ENCODE measurements at regions not wholly inside any gene's neighbourhood (a gene's known extent, or its start where the extent isn't known, plus 50 kb on each side); places are given as distances from the start of the nearest gene placed in this dataset.

DNA sequence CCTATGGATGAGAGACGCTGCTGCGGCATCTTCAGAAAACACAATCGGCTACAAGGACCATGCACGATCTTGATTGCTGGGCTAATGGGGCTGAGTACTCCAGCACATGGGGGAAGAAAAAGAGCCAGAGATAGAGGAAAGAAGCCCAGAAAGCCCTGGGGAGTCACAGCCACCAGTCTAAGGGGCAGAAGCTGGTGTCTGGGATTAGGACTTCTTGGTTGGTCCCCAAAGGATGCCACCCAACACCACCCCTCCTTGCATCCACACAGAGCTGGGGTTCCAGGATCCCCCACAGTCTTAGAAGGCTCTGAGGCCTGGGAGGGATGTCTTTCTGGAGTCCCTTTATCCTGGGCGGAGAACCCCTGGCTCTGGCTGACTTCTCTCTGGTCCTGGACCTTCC lies 98.4 kb upstream of the TARDBP start:
- DNase-seq = no peak

DNA sequence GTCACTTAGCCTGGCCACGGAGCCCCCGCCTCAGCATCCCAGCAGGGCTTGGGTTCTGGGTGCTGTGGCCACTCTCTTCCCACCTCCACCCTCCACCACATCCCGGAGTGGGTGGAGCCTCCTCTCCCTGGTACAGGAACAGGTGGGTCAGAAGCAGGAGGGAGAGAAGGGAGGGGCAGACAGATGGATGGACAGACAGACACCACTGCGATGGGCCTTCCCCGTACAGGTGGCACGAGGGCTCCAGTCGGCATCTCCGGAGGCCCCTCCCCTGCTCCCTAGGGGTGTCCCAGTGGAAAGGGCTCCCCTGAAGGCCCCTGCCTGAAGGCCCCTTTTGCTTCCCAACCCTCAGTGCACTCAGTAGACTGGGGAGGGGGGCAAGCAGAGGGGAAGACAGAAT lies 96.9 kb upstream of the TARDBP start:
- no peak for DNase-seq

DNA sequence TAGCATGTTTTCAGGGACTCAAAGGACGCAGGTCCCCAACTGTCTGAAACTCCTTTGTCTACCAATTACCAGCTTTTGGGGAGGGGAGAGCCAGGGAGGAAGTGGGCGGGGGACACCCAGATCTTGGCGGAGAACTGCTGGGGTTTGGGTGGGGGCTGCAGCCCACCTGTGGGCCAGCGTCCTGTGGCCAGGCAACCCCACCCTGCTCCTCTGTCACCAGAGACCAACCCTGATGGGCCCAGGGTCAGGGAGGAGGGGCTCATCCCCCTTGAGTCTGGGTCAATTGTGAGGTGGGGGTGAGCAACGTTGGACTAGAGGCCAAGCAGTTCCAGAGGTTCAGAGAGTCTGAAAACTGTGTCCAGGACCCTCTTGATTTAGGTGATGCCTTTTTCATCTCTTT lies 96.1 kb upstream of the TARDBP start:
- no peak for DNase-seq

GRCh38 chr1:10916991-10917390 lies 95.5 kb upstream of the TARDBP start:
- no peak for DNase-seq

GRCh38 chr1:10917513-10918454 lies 94.7 kb upstream of the TARDBP start:
- DNase-seq = no peak

DNA sequence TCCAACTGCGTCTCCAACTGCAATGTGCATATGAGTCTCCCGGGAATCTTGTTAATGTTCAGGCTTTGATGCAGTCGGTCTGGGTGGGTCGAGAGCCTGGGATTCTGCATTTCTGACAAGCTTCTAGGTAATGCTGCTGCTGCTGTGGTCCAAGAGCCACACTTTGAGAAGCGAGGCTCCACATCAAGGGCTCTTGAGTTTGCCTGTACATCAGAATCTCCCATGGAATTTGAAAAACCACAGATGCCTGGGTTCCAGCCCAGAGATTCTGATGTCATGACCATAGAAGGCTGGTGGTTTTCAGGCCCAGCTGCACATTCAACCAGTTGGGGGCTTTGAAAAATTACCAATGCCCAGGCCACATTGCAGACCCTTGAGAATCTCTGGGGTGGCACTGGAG lies 93.9 kb upstream of the TARDBP start:
- DNase-seq = no peak

- no peak for DNase-seq
Observed at GRCh38 chr1:10920063-10920626, 92.3 kb upstream of the TARDBP start.

GRCh38 chr1:10922315-10923060 lies 90.0 kb upstream of the TARDBP start:
- DNase-seq = peak; percentile 42

DNA sequence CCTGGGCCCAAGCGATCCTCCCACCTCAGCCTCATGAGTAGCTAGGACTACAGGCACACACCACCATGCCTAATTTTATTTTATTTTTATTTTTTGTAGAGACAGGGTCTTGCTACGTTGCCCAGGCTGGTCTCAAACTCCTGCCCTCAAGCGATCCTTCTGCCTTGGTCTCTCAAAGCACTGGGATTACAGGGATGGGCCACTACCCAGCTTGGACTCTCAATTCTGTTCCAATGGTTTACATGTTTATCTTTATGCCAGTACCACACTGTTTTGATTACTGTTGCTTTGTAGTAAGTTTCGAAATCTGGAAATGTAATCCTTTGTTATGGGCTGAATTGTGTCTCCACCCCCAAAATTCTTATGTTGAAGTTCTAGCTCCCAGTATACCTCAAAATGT lies 88.4 kb upstream of the TARDBP start:
- no peak for DNase-seq

DNA sequence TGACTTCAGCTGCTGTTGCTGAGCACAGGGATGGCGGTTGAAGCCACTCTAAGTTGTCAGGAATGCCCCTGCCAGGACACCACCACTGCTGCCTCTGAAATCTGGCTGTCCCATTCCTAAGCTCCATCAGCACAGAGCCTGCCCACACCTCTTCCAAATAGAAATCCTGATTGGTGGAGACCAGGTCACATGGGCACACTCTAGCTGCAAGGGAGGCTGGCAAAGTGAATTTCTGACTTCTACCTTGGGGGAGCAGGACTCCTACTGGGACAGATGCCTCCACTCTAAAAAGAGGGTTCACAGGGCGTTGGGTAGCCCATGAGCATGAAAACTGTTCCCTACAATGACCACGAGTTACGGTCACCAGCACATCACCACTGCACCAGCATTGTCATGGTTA lies 83.8 kb upstream of the TARDBP start:
- DNase-seq = no peak

DNA sequence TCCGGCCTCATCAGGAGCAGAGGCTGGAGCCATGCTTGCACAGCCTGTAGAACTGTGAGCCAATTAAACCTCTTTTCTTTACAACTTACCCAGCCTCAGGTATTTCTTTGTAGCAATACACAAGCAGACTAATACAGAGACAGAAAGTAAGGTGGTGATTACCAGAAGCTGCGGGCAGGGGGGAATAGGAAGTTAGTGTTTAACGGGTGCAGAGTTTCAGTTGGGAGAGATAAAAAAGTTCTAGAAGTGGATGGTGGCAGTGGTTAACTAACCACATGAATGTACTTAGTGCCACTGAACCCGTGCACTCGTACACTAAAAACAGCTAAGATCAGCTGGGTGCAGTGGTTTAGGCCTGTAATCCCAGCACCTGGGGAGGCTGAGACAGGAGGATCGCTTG lies 80.4 kb upstream of the TARDBP start:
- peak; percentile 31 for DNase-seq

DNA sequence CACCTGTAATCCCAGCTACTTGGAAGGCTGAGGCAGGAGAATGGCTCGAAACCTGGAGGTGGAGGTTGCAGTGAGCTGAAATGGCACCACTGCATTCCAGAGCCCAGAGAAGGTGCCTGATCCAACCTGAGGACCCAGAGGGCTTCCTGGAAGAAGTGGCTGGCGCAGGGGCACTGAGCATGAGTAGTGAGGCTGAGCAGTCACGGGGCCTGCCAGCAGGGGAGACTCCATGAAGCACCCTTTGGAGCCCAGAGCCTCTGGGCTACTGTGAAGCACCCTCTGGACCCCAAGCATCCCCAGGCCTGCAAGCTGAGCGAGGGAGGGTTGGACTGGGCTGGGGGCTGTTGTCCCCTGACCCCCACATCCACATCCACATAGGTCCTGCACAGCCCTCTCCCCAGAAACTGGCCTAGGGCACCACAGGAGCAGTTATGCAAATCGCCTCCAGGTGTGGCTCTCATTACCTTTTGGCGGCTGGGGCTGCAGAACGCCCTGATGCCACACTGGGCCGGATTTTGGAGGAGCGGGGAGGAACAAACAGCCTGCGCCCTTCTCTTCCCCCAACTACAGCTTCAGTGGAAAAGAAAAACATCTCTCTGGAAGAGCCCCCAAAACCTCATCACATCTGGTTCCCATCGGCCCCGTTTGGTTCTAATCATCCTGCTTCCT lies 78.2 kb upstream of the TARDBP start:
- DNase-seq = no peak

- DNase-seq = no peak
Observed at GRCh38 chr1:10935246-10935645, 77.2 kb upstream of the TARDBP start.

- DNase-seq = no peak
Observed at GRCh38 chr1:10935724-10936123, 76.7 kb upstream of the TARDBP start.

- no peak for DNase-seq
Observed at GRCh38 chr1:10936998-10937901, 75.2 kb upstream of the TARDBP start.

GRCh38 chr1:10938741-10939417 lies 73.6 kb upstream of the TARDBP start:
- no peak for DNase-seq

- DNase-seq = peak; percentile 74
Observed at GRCh38 chr1:10939654-10940450, 72.6 kb upstream of the TARDBP start.

DNA sequence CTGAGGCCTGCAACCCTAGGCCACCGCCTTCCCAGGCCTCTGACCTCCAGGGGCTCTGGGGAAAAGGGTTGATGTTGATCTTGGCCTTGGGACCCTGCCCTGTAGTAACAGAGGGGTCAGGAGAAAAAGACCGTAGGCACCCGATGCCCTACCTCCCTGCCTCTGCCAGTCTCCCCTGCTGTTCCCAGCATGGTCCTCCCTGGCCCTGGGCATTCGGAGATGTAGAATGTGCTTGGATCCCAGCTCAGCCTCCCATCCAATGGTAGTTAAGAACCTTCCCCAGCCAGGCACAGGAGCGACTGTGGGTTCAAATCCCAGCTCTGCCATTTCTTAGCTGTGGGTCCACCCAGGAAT lies 72.0 kb upstream of the TARDBP start:
- DNase-seq = no peak

GRCh38 chr1:10940838-10941237 lies 71.6 kb upstream of the TARDBP start:
- DNase-seq = no peak

- peak; percentile 44 for DNase-seq
Observed at GRCh38 chr1:10941891-10942541, 70.4 kb upstream of the TARDBP start.
